B cell (primary cell): ENCODE measurements at regions not wholly inside any gene's neighbourhood (a gene's known extent, or its start where the extent isn't known, plus 50 kb on each side); places are given as distances from the start of the nearest gene placed in this dataset.

Experiments used
- ATAC-seq: fragments of 200-7000 bp; cut with Tn5 transposase; one replicate; pipeline ENCODE4 v1.10.0; 2021; ENCODE audit warnings: low read depth, mild to moderate bottlenecking, moderate number of reproducible peaks, moderate library complexity
- CTCF ChIA-PET: fragments of 350-600 bp; sonication (Branson Sonifier 250); formaldehyde crosslinking; loops from one replicate; lab custom pipeline; 2021; ENCODE audit warnings: antibody characterized with exemption, inconsistent platforms; lab: Charles Lee
- POLR2A ChIA-PET: fragments of 350-600 bp; sonication (Branson Sonifier 250); formaldehyde crosslinking; loops from one replicate; lab custom pipeline; 2021; ENCODE audit warnings: antibody characterized with exemption; lab: Charles Lee
- DNase-seq: peaks from one replicate; pipeline ENCODE4 v3.0.0; 2013
- H2AFZ ChIP-seq: 2 replicates; pipeline ENCODE4 v1.6.1; 2012; ENCODE audit warnings: mild to moderate bottlenecking, low read depth, low read length; ENCODE audit not compliant: insufficient read depth, poor library complexity, severe bottlenecking
- H3K27ac ChIP-seq, 2 donors: 1 replicate in 1 of 2; 2 replicates in 1 of 2; pipeline ENCODE4 v1.5.1; 2012 to 2013; ENCODE audit warnings: low read length in 2 of 2, mild to moderate bottlenecking in 2 of 2, moderate library complexity in 1 of 2
- H3K27me3 ChIP-seq, 4 experiments: fragments of 200-600 bp in 1 of 4; sonication (generic) in 1 of 4; replicated peaks in 1 of 4; 1 replicate in 2 of 4; 2 replicates in 2 of 4; pipeline versions ENCODE4 v1.6.1 to v1.7.0; 2013 to 2016; ENCODE audit warnings: low read length in 3 of 4, mild to moderate bottlenecking in 2 of 4, mixed read lengths in 1 of 4, moderate library complexity in 1 of 4; ENCODE audit not compliant: insufficient read depth in 4 of 4, control insufficient read depth in 3 of 4; ENCODE audit errors: control extremely low read depth in 1 of 4
- H3K36me3 ChIP-seq, 2 experiments: replicated peaks in 1 of 2; 1 replicate in 1 of 2; 2 replicates in 1 of 2; pipeline versions ENCODE4 v1.6.1 to v1.7.1; 2013; ENCODE audit warnings: low read length in 1 of 2; ENCODE audit not compliant: insufficient read depth in 2 of 2, control insufficient read depth in 1 of 2; ENCODE audit errors: control extremely low read depth in 1 of 2, extremely low read depth in 1 of 2
- H3K4me1 ChIP-seq, 2 donors: fragments of 200-600 bp in 1 of 2; sonication (generic) in 1 of 2; 1 replicate in 1 of 2; 2 replicates in 1 of 2; pipeline versions ENCODE4 v1.5.1 to v1.6.1; 2013 to 2017; ENCODE audit warnings: low read length in 2 of 2; ENCODE audit not compliant: control insufficient read depth in 2 of 2, insufficient read depth in 2 of 2
- H3K4me2 ChIP-seq: replicated peaks from 2 replicates; pipeline ENCODE3; 2012; ENCODE audit warnings: mild to moderate bottlenecking, low read depth, low read length; ENCODE audit not compliant: poor library complexity, severe bottlenecking
- H3K4me3 ChIP-seq, 5 experiments: fragments of 200-600 bp in 1 of 5; sonication (generic) in 1 of 5; 1 replicate in 3 of 5; 2 replicates in 2 of 5; pipeline versions ENCODE4 v1.5.1 to v1.7.0; 2011 to 2016; ENCODE audit warnings: low read length in 4 of 5, mild to moderate bottlenecking in 4 of 5, low read depth in 2 of 5, control low read depth in 1 of 5, moderate library complexity in 1 of 5; ENCODE audit not compliant: insufficient read depth in 1 of 5; ENCODE audit errors: control extremely low read depth in 1 of 5, extremely low read depth in 1 of 5
- H3K79me2 ChIP-seq: fragments of 200-600 bp; sonication (generic); one replicate; pipeline ENCODE4 v1.6.0; 2016; ENCODE audit warnings: low read length; ENCODE audit not compliant: control insufficient read depth, insufficient read depth
- H3K9ac ChIP-seq: fragments of 200-600 bp; sonication (generic); 2 replicates; pipeline ENCODE4 v1.6.1; 2017; ENCODE audit warnings: mild to moderate bottlenecking, low read length, moderate library complexity
- H3K9me3 ChIP-seq, 3 donors: one replicate each; pipeline versions ENCODE4 v1.6.1 to v1.7.1; 2013; ENCODE audit warnings: low read length in 2 of 3; ENCODE audit not compliant: control insufficient read depth in 2 of 3, insufficient read depth in 1 of 3; ENCODE audit errors: control extremely low read depth in 1 of 3
- H4K20me1 ChIP-seq: 2 replicates; pipeline ENCODE4 v1.6.0; 2012; ENCODE audit warnings: mild to moderate bottlenecking, low read length; ENCODE audit not compliant: insufficient read depth, control insufficient read depth, poor library complexity, severe bottlenecking
- H3K27ac Mint-ChIP-seq: one replicate; pipeline ENCODE4 v1.8.0; 2021; ENCODE audit warnings: mixed read lengths
- H3K27me3 Mint-ChIP-seq: one replicate; pipeline ENCODE4 v1.8.0; 2021; ENCODE audit warnings: mixed read lengths
- H3K4me1 Mint-ChIP-seq: one replicate; pipeline ENCODE4 v1.8.0; 2021; ENCODE audit warnings: mixed read lengths
- H3K4me3 Mint-ChIP-seq: one replicate; pipeline ENCODE4 v1.8.0; 2021; ENCODE audit warnings: mixed read lengths
- H3K9me3 Mint-ChIP-seq: one replicate; pipeline ENCODE4 v1.8.0; 2022; ENCODE audit warnings: mixed read lengths; ENCODE audit not compliant: insufficient read depth
- CTCF ChIP-seq: fragments of 200-600 bp; IDR thresholded peaks from one replicate; pipeline ENCODE4 v1.8.0; 2022; ENCODE audit warnings: antibody characterized with exemption, mild to moderate bottlenecking
- EZH2 ChIP-seq: IDR thresholded peaks from 2 replicates; pipeline ENCODE4 v1.6.1; 2012; ENCODE audit warnings: borderline replicate concordance, low read depth, mild to moderate bottlenecking, moderate library complexity, low read length; ENCODE audit not compliant: insufficient read depth, poor library complexity, severe bottlenecking
- WGBS: methylation state at CpG from one replicate; pipeline ENCODE4 v1.1.5; 2013; ENCODE audit warnings: missing lambda C conversion rate; ENCODE audit not compliant: insufficient coverage; 5-methylcytosine and 5-hydroxymethylcytosine counted together
- intact Hi-C: fragments of 100-400 bp; cut with micrococcal nuclease; formaldehyde crosslinking; loops from one replicate; pipeline ENCODE4 v1.10.0; 2022

- H3K36me3 ChIP-seq, result no peaks in the 10 kb centered on the region
- H3K9me3 Mint-ChIP-seq, result peaks cover 1% of the 10 kb centered on the region
- H4K20me1 ChIP-seq, result no peaks in the 10 kb centered on the region
- H3K27ac Mint-ChIP-seq, result peak overlapping the region; percentile 98
- H3K27ac ChIP-seq, result peak overlapping the region; percentile 78 to 81
- H3K4me3 Mint-ChIP-seq, result peak overlapping the region; percentile 88
- H3K79me2 ChIP-seq, result no peaks in the 10 kb centered on the region
- DNase-seq (peak; percentile 71), ATAC-seq (peak; percentile 82)
- H3K4me1 Mint-ChIP-seq, result peaks cover 60% of the 10 kb centered on the region
- POLR2A ChIA-PET, result interaction anchor here (1.3 kb wide), 1 partner anchor 172 kb away, joined by 4 read pairs; no protein-coding TSS in a partner anchor
- no peaks in the 10 kb centered on the region for H3K27me3 Mint-ChIP-seq
- H3K9ac ChIP-seq, result peak overlapping the region; percentile 62
- H3K27me3 ChIP-seq, result no peaks in the 10 kb centered on the region
- peak overlapping the region; percentile 26 to 54 (median 38) for H3K4me3 ChIP-seq
- WGBS, result 3% methylated on average over 5 of the region's 11 CpGs
- peaks cover 30 to 38% of the 10 kb centered on the region in 2 donors for H3K4me1 ChIP-seq
- H3K4me2 ChIP-seq, result peak overlapping the region; percentile 75
- H2AFZ ChIP-seq, result peak overlapping the region; percentile 57
- TF ChIP-seq EZH2 (no peak), CTCF (no peak)
- intact Hi-C loops, result loop anchor here (1.0 to 10.0 kb wide), 6 partner anchors 76 to 284 kb away; no protein-coding TSS in a partner anchor
- CTCF ChIA-PET, result interaction anchor here (0.9 to 1.6 kb wide), 9 partner anchors 12 to 449 kb away, joined by 3 to 5 read pairs (median 3); no protein-coding TSS in a partner anchor
- H3K9me3 ChIP-seq, result peaks cover 0 to 3% (median 1%) of the 10 kb centered on the region in 3 donors
Measured at GRCh38 chr20:16158090-16158975, 414.9 kb downstream of the KIF16B start.

- Histone ChIP-seq H4K20me1 (no peaks in the 10 kb centered on the region), H3K4me1 (peaks cover 8 to 9% of the 10 kb centered on the region in 2 donors), H2AFZ (no peak overlapping the region), H3K4me2 (no peak overlapping the region), H3K27me3 (no peaks in the 10 kb centered on the region), H3K4me3 (no peak overlapping the region), H3K27ac (no peak overlapping the region), H3K36me3 (peaks cover 0 to 1% of the 10 kb centered on the region in 2 experiments), H3K9ac (no peak overlapping the region), H3K79me2 (no peaks in the 10 kb centered on the region), H3K9me3 (peaks cover 3 to 8% (median 3%) of the 10 kb centered on the region in 3 donors)
- Mint-ChIP-seq H3K4me1 (peaks cover 10% of the 10 kb centered on the region), H3K27ac (no peak overlapping the region), H3K27me3 (no peaks in the 10 kb centered on the region), H3K4me3 (no peak overlapping the region), H3K9me3 (peaks cover 8% of the 10 kb centered on the region)
- ATAC-seq (no peak), DNase-seq (no peak)
- ChIA-PET CTCF (no interaction called here), POLR2A (no interaction called here)
- WGBS, result 100% methylated on average over 1 of the region's 2 CpGs
- TF ChIP-seq CTCF (no peak), EZH2 (no peak)
- intact Hi-C loops, result no loop called here
Measured at GRCh38 chr20:16147916-16148315, 425.3 kb downstream of the KIF16B start.
